Ishikawa (cell line): ENCODE measurements at regions not wholly inside any gene's neighbourhood (a gene's known extent, or its start where the extent isn't known, plus 50 kb on each side); places are given as distances from the start of the nearest gene placed in this dataset.

Source experiments
- CEBPB ChIP-seq: IDR thresholded peaks from 2 replicates; pipeline ENCODE4 v1.6.1; 2012
- CREB1 ChIP-seq: IDR thresholded peaks from 2 replicates; pipeline ENCODE4 v1.6.1; 2012; ENCODE audit warnings: low read depth
- EGR1 ChIP-seq: IDR thresholded peaks from 2 replicates; pipeline ENCODE4 v1.6.1; 2012
- EP300 ChIP-seq: IDR thresholded peaks from 2 replicates; pipeline ENCODE4 v1.6.1; 2012; ENCODE audit warnings: borderline replicate concordance
- FOXM1 ChIP-seq: IDR thresholded peaks from 2 replicates; pipeline ENCODE4 v1.6.1; 2012; ENCODE audit warnings: low read depth, borderline replicate concordance
- MAX ChIP-seq: IDR thresholded peaks from 2 replicates; pipeline ENCODE4 v1.6.1; 2012
- NFIC ChIP-seq: IDR thresholded peaks from 2 replicates; pipeline ENCODE4 v1.6.1; 2012
- RAD21 ChIP-seq: IDR thresholded peaks from 2 replicates; pipeline ENCODE4 v1.6.1; 2012; ENCODE audit warnings: low read depth
- TAF1 ChIP-seq: IDR thresholded peaks from 2 replicates; pipeline ENCODE4 v1.6.1; 2012; ENCODE audit warnings: low read depth, mild to moderate bottlenecking
- TCF12 ChIP-seq: IDR thresholded peaks from 2 replicates; pipeline ENCODE4 v1.6.1; 2012; ENCODE audit warnings: low read depth
- TEAD4 ChIP-seq: IDR thresholded peaks from 2 replicates; pipeline ENCODE4 v1.6.1; 2012
- YY1 ChIP-seq: IDR thresholded peaks from 2 replicates; pipeline ENCODE4 v1.6.1; 2012; ENCODE audit warnings: low read depth
- ZBTB7A ChIP-seq: IDR thresholded peaks from 2 replicates; pipeline ENCODE4 v1.6.1; 2012; ENCODE audit warnings: low read depth
- TF ChIP-seq, protein P1 (sequence below): IDR thresholded peaks from 2 replicates; pipeline ENCODE4 v1.6.1; 2012; ENCODE audit warnings: low read depth, mild to moderate bottlenecking
- TF ChIP-seq, protein P2 (sequence below): IDR thresholded peaks from 2 replicates; pipeline ENCODE4 v1.6.1; 2012

GRCh38 chr13:84655677-84656076 is 773.4 kb upstream of the SLITRK1 start:
- TF ChIP-seq TAF1 = no peak
- TF ChIP-seq CEBPB = 0 out of 2 replicates have a peak, but pooled peaks have one; percentile 7
- no peak for TF ChIP-seq MAX
- TF ChIP-seq NFIC = no peak
- no peak for TF ChIP-seq CREB1

- TF ChIP-seq EP300 (no peak), ZBTB7A (no peak), RAD21 (no peak), YY1 (no peak), EGR1 (no peak), TAF1 (no peak), CREB1 (no peak), CEBPB (no peak), TEAD4 (no peak), NFIC (no peak), FOXM1 (no peak)
- TF ChIP-seq, protein P1, sequence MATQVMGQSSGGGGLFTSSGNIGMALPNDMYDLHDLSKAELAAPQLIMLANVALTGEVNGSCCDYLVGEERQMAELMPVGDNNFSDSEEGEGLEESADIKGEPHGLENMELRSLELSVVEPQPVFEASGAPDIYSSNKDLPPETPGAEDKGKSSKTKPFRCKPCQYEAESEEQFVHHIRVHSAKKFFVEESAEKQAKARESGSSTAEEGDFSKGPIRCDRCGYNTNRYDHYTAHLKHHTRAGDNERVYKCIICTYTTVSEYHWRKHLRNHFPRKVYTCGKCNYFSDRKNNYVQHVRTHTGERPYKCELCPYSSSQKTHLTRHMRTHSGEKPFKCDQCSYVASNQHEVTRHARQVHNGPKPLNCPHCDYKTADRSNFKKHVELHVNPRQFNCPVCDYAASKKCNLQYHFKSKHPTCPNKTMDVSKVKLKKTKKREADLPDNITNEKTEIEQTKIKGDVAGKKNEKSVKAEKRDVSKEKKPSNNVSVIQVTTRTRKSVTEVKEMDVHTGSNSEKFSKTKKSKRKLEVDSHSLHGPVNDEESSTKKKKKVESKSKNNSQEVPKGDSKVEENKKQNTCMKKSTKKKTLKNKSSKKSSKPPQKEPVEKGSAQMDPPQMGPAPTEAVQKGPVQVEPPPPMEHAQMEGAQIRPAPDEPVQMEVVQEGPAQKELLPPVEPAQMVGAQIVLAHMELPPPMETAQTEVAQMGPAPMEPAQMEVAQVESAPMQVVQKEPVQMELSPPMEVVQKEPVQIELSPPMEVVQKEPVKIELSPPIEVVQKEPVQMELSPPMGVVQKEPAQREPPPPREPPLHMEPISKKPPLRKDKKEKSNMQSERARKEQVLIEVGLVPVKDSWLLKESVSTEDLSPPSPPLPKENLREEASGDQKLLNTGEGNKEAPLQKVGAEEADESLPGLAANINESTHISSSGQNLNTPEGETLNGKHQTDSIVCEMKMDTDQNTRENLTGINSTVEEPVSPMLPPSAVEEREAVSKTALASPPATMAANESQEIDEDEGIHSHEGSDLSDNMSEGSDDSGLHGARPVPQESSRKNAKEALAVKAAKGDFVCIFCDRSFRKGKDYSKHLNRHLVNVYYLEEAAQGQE = no peak
Measured at GRCh38 chr13:84654654-84655275, 772.5 kb upstream of the SLITRK1 start.

DNA sequence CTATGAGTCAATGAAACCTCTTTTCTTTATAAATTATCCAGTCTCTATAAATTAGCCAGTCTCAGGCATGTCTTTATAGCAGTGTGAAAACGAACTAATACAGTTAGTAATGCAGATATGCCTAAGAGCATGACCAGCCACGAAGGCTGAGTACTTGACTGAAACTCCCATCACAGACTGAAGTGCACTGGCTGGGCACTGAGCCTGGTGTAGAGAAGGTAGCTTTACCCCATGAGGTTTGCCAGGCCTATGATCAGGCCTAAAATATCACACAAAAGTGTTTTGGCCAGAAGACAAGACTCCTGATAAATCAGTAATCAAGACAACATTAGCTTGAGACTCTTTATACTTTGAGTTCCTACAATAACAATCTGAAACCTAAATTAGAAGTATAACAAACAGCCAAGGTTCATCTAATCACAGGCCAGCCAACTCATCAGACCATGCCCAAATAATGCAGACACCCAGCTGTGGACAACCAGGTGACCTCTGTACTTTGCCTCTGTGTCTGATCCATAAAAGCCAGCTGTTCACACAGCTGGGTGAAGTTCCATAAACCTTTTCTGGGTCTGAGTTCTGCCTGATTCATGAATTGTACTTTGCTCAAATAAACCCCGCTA is 771.8 kb upstream of the SLITRK1 start:
- TF ChIP-seq TCF12 (no peak), NFIC (no peak), CREB1 (no peak), EP300 (no peak), MAX (no peak), RAD21 (no peak)
- TF ChIP-seq, protein P1 = no peak

GRCh38 chr13:84651705-84652104 is 769.4 kb upstream of the SLITRK1 start:
- TF ChIP-seq TCF12 (no peak), CREB1 (no peak), NFIC (no peak), MAX (no peak), EP300 (no peak), YY1 (no peak), ZBTB7A (no peak), FOXM1 (no peak), TEAD4 (no peak), EGR1 (no peak)
- TF ChIP-seq, protein P1 = no peak
- TF ChIP-seq, protein P2, sequence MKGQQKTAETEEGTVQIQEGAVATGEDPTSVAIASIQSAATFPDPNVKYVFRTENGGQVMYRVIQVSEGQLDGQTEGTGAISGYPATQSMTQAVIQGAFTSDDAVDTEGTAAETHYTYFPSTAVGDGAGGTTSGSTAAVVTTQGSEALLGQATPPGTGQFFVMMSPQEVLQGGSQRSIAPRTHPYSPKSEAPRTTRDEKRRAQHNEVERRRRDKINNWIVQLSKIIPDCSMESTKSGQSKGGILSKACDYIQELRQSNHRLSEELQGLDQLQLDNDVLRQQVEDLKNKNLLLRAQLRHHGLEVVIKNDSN = no peak

- TF ChIP-seq, protein P2 = no peak
- TF ChIP-seq NFIC (peak; percentile 78), RAD21 (no peak), TCF12 (no peak), TEAD4 (no peak; the same call in 1 of the 2 replicates), EP300 (peak; percentile 29; the same call in 1 of the 2 replicates), TAF1 (no peak)
Measured at GRCh38 chr13:84651288-84651687, 769.0 kb upstream of the SLITRK1 start.
